ENCODE measurements at regions not wholly inside any gene's neighbourhood (a gene's known extent, or its start where the extent isn't known, plus 50 kb on each side); places are given as distances from the start of the nearest gene placed in this dataset.

GRCh38 chr1:157368363-157368762 is 184.0 kb downstream of the FCRL5 start:
- TF ChIP-seq EZH2 (IDR thresholded peaks at IDR 0.05; ENCODE audit: insufficient read depth, poor library complexity, severe bottlenecking) (no peak), EZH2phosphoT487 (IDR thresholded peaks at IDR 0.05; ENCODE audit: insufficient read depth, low read depth) (no peak)
